Adipose tissue (tissue), 3 donors: ENCODE measurements at regions not wholly inside any gene's neighbourhood (a gene's known extent, or its start where the extent isn't known, plus 50 kb on each side); places are given as distances from the start of the nearest gene placed in this dataset.

ENCODE experiments used
- H3K27ac ChIP-seq: one replicate; pipeline ENCODE4 v1.5.1; 2013; ENCODE audit warnings: low read depth, low read length
- WGBS, 3 donors: extraction: QIAGEN DNeasy Blood & Tissue Kit; methylation state at CpG; one replicate each; pipeline ENCODE4 v1.1.7; 2013; 5-methylcytosine and 5-hydroxymethylcytosine counted together
- donor health status: healthy with polysubstance abuse.
- donor health status: Bipolar disorder and iron deficiency.
- donor health status: healthy.

- H3K27ac ChIP-seq, result no peak overlapping the region
- 54 to 85% (median 82%) methylated on average over 6 of the region's 6 CpGs for WGBS, 3 donors
These were observed 181.8 kb upstream of the NPVF start for GRCh38 chr7:25409897-25410636.

GRCh38 chr7:25420771-25421170 lies 192.5 kb upstream of the NPVF start:
- WGBS, 3 donors, result 69 to 82% (median 78%) methylated on average over 3 of the region's 3 CpGs

GRCh38 chr7:25424113-25424512 lies 195.8 kb upstream of the NPVF start:
- WGBS, 3 donors, result 65 to 71% (median 70%) methylated on average over 2 of the region's 2 CpGs
- H3K27ac ChIP-seq, result no peak overlapping the region

More at GRCh38 chr7:25420771-25421170, 192.5 kb upstream of the NPVF start:
- no peak overlapping the region for H3K27ac ChIP-seq

- no peak overlapping the region for H3K27ac ChIP-seq
- 82 to 87% (median 85%) methylated on average over 5 of the region's 5 CpGs for WGBS, 3 donors
These were observed 196.6 kb upstream of the NPVF start for GRCh38 chr7:25424855-25425254.

GRCh38 chr7:25427721-25428120 lies 199.4 kb upstream of the NPVF start:
- H3K27ac ChIP-seq, result no peak overlapping the region
- WGBS, 3 donors, result 49 to 70% (median 54%) methylated on average over 1 of the region's 1 CpG

GRCh38 chr7:25429731-25430130 lies 201.4 kb upstream of the NPVF start:
- 57 to 68% (median 65%) methylated on average over 3 of the region's 3 CpGs for WGBS, 3 donors
- H3K27ac ChIP-seq, result no peak overlapping the region

- WGBS, 3 donors, result 73 to 87% (median 76%) methylated on average over 9 of the region's 9 CpGs
- no peak overlapping the region for H3K27ac ChIP-seq
These were observed 202.1 kb upstream of the NPVF start for GRCh38 chr7:25430200-25430931.

GRCh38 chr7:25431956-25432450 lies 203.7 kb upstream of the NPVF start:
- 71 to 80% (median 76%) methylated on average over 3 of the region's 3 CpGs for WGBS, 3 donors

GRCh38 chr7:25432807-25433206 lies 204.5 kb upstream of the NPVF start:
- no peak overlapping the region for H3K27ac ChIP-seq
- 85 to 91% (median 88%) methylated on average over 2 of the region's 2 CpGs for WGBS, 3 donors

More at GRCh38 chr7:25431956-25432450, 203.7 kb upstream of the NPVF start:
- no peak overlapping the region for H3K27ac ChIP-seq

- no peak overlapping the region for H3K27ac ChIP-seq
- WGBS, 3 donors, result 88 to 90% (median 89%) methylated on average over 3 of the region's 3 CpGs
These were observed 208.1 kb upstream of the NPVF start for GRCh38 chr7:25436413-25436812.

GRCh38 chr7:25437308-25437707 lies 209.0 kb upstream of the NPVF start:
- no peak overlapping the region for H3K27ac ChIP-seq

- no peak overlapping the region for H3K27ac ChIP-seq
- WGBS, 3 donors, result 36 to 67% (median 63%) methylated on average over 1 of the region's 1 CpG
These were observed 216.7 kb upstream of the NPVF start for GRCh38 chr7:25444991-25445390.

- H3K27ac ChIP-seq, result no peak overlapping the region
- 94 to 96% (median 96%) methylated on average over 2 of the region's 2 CpGs for WGBS, 3 donors
These were observed 220.0 kb upstream of the NPVF start for GRCh38 chr7:25448301-25448700.

GRCh38 chr7:25454020-25454419 lies 225.7 kb upstream of the NPVF start:
- WGBS, 3 donors, result 60 to 84% (median 71%) methylated on average over 4 of the region's 4 CpGs
- H3K27ac ChIP-seq, result no peak overlapping the region

GRCh38 chr7:25454562-25455041 lies 226.3 kb upstream of the NPVF start:
- no peak overlapping the region for H3K27ac ChIP-seq
- WGBS, 3 donors, result 56 to 69% (median 57%) methylated on average over 9 of the region's 9 CpGs

- no peak overlapping the region for H3K27ac ChIP-seq
- WGBS, 3 donors, result 79 to 89% (median 89%) methylated on average over 10 of the region's 10 CpGs
These were observed 227.5 kb upstream of the NPVF start for GRCh38 chr7:25455683-25456251.

GRCh38 chr7:25456467-25457171 lies 228.3 kb upstream of the NPVF start:
- 29 to 55% (median 55%) methylated on average over 8 of the region's 8 CpGs for WGBS, 3 donors
- H3K27ac ChIP-seq, result no peak overlapping the region

GRCh38 chr7:25459057-25459456 lies 230.8 kb upstream of the NPVF start:
- no peak overlapping the region for H3K27ac ChIP-seq

- 52 to 59% (median 54%) methylated on average over 5 of the region's 5 CpGs for WGBS, 3 donors
- no peak overlapping the region for H3K27ac ChIP-seq
These were observed 232.1 kb upstream of the NPVF start for GRCh38 chr7:25460433-25460832.
